ENCODE measurements at regions not wholly inside any gene's neighbourhood (a gene's known extent, or its start where the extent isn't known, plus 50 kb on each side); places are given as distances from the start of the nearest gene placed in this dataset.

DNA sequence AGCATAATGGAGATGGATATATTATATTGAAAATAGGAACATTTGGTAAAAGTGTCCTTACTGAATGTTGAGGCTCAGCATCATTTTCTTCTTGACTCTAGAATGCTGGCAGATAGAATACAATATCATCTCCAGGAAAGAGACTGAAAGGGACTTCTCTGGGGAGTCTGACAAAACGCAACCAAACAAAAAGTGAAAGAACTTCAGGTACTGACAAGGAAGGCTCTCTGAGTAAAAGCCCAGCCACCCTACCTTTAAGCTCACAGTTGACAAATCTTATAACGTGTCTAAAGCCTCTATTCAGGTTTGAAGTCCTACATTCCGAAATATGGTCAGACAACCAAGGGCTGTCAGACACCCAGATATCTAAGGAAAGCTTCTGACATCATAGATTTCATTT lies 590.8 kb downstream of the SOX6 start:
- Mint-ChIP-seq H3K4me3 (no peak overlapping the region), H3K36me3 (ENCODE audit: low read depth) (no peaks in the 10 kb centered on the region), H3K27me3 (ENCODE audit: insufficient read depth) (no peaks in the 10 kb centered on the region), H3K9me3 (peaks cover 11% of the 10 kb centered on the region), H3K27ac (no peak overlapping the region), H3K4me1 (peaks cover 9% of the 10 kb centered on the region)
- Histone ChIP-seq H3K4me3 (ENCODE audit: low read length) (no peak overlapping the region), H3K36me3 (ENCODE audit: control insufficient read depth, insufficient read depth, low read length) (no peaks in the 10 kb centered on the region), H3K27me3 (ENCODE audit: control insufficient read depth, insufficient read depth, low read length, poor library complexity, severe bottlenecking) (no peaks in the 10 kb centered on the region), H3K4me1 (ENCODE audit: control insufficient read depth, insufficient read depth, low read length) (no peaks in the 10 kb centered on the region), H3K27ac (ENCODE audit: low read depth, low read length) (no peak overlapping the region), H3K9ac (ENCODE audit: extremely low read depth, low read length, poor library complexity, severe bottlenecking) (no peak overlapping the region), H3K9me3 (ENCODE audit: control insufficient read depth, low read length) (peaks cover 25% of the 10 kb centered on the region)
- no peak for DNase-seq
- TF ChIP-seq, protein P1, sequence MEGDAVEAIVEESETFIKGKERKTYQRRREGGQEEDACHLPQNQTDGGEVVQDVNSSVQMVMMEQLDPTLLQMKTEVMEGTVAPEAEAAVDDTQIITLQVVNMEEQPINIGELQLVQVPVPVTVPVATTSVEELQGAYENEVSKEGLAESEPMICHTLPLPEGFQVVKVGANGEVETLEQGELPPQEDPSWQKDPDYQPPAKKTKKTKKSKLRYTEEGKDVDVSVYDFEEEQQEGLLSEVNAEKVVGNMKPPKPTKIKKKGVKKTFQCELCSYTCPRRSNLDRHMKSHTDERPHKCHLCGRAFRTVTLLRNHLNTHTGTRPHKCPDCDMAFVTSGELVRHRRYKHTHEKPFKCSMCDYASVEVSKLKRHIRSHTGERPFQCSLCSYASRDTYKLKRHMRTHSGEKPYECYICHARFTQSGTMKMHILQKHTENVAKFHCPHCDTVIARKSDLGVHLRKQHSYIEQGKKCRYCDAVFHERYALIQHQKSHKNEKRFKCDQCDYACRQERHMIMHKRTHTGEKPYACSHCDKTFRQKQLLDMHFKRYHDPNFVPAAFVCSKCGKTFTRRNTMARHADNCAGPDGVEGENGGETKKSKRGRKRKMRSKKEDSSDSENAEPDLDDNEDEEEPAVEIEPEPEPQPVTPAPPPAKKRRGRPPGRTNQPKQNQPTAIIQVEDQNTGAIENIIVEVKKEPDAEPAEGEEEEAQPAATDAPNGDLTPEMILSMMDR (conservative IDR thresholded peaks at IDR 0.05), result no peak
- 91 to 94% methylated on average over 3 of the region's 3 CpGs for WGBS, 2 experiments (ENCODE audit: insufficient coverage in 1 of 2, insufficient read length in 1 of 2)

DNA sequence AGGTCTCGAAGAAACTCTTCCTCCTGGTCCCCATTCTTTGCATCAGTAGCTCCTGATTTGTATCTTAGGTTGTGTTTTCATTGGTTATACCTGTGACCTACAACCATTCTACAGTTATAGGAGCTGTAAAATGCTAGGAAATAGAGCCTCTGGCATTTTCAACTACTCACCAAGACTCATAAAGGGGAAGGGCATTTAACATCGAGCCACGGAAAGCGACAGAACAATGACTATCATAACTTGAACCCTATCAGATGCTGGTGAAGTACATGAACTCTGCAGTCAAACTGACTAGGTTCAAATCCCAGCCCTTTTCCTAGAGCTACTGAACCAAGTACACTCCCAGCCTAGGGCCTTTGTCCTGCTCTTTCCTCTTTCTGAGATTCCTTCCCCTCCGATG lies 588.0 kb downstream of the SOX6 start:
- WGBS, 2 experiments (ENCODE audit: insufficient coverage in 1 of 2, insufficient read length in 1 of 2), result 96% methylated on average over 5 of the region's 5 CpGs
- H3K27ac ChIP-seq (ENCODE audit: low read depth, low read length), result no peak overlapping the region

DNA sequence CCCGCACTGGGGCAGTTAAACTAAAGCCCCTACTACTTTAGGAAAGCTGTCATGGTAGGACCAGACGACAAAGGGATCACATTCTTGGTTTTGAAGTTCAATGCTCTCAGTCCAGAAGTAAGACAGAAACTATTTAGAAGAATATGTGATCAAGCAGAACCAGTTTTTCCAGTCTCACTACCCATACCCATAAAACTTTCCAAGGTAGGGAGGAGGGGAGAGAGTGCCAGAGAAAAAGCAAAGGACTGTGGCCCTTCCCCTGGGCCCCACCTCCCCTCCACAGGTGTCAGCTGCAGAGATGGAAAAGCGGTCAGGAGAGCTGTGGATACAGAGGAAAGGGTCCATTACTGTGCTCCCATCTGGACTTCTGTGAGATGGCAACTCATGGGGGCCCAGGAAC lies 587.1 kb downstream of the SOX6 start:
- H3K4me1 Mint-ChIP-seq, result peaks cover 24% of the 10 kb centered on the region
- no peak overlapping the region for H3K4me3 Mint-ChIP-seq
- DNase-seq, result no peak
- Histone ChIP-seq H3K27ac (ENCODE audit: low read depth, low read length) (no peak overlapping the region), H3K9ac (ENCODE audit: extremely low read depth, low read length, poor library complexity, severe bottlenecking) (no peak overlapping the region), H3K4me3 (ENCODE audit: low read length) (no peak overlapping the region), H3K36me3 (ENCODE audit: control insufficient read depth, insufficient read depth, low read length) (no peaks in the 10 kb centered on the region), H3K4me1 (ENCODE audit: control insufficient read depth, insufficient read depth, low read length) (peaks cover 6% of the 10 kb centered on the region), H3K9me3 (ENCODE audit: control insufficient read depth, low read length) (peaks cover 16% of the 10 kb centered on the region), H3K27me3 (ENCODE audit: control insufficient read depth, insufficient read depth, low read length, poor library complexity, severe bottlenecking) (no peaks in the 10 kb centered on the region)
- no peaks in the 10 kb centered on the region for H3K36me3 Mint-ChIP-seq (ENCODE audit: low read depth)
- no peak overlapping the region for H3K27ac Mint-ChIP-seq
- TF ChIP-seq, protein P1 (conservative IDR thresholded peaks at IDR 0.05), result no peak
- WGBS, 2 experiments (ENCODE audit: insufficient coverage in 1 of 2, insufficient read length in 1 of 2), result 98% methylated on average over 3 of the region's 3 CpGs; no CpG with 5 or more reads in 1 of the 2 experiments
- peaks cover 11% of the 10 kb centered on the region for H3K9me3 Mint-ChIP-seq
- H3K27me3 Mint-ChIP-seq (ENCODE audit: insufficient read depth), result no peaks in the 10 kb centered on the region

More for the DNA sequence above, 588.0 kb downstream of the SOX6 start:
- H3K36me3 ChIP-seq (ENCODE audit: control insufficient read depth, insufficient read depth, low read length), result no peaks in the 10 kb centered on the region
- Mint-ChIP-seq H3K27me3 (ENCODE audit: insufficient read depth) (no peaks in the 10 kb centered on the region), H3K4me3 (no peak overlapping the region), H3K4me1 (peaks cover 15% of the 10 kb centered on the region), H3K27ac (no peak overlapping the region), H3K9me3 (peaks cover 11% of the 10 kb centered on the region), H3K36me3 (ENCODE audit: low read depth) (no peaks in the 10 kb centered on the region)
- TF ChIP-seq, protein P1 (conservative IDR thresholded peaks at IDR 0.05), result no peak
- no peak overlapping the region for H3K4me3 ChIP-seq (ENCODE audit: low read length)
- H3K27me3 ChIP-seq (ENCODE audit: control insufficient read depth, insufficient read depth, low read length, poor library complexity, severe bottlenecking), result no peaks in the 10 kb centered on the region
- H3K4me1 ChIP-seq (ENCODE audit: control insufficient read depth, insufficient read depth, low read length), result no peaks in the 10 kb centered on the region
- no peak for DNase-seq
- H3K9ac ChIP-seq (ENCODE audit: extremely low read depth, low read length, poor library complexity, severe bottlenecking), result no peak overlapping the region
- H3K9me3 ChIP-seq (ENCODE audit: control insufficient read depth, low read length), result peaks cover 24% of the 10 kb centered on the region

All from endodermal cell (in vitro differentiated cells).